ENCODE measurements at regions not wholly inside any gene's neighbourhood (a gene's known extent, or its start where the extent isn't known, plus 50 kb on each side); places are given as distances from the start of the nearest gene placed in this dataset.

GRCh38 chr15:96992817-96993216, 662.3 kb downstream of the NR2F2 start:
- Histone ChIP-seq H3K36me3 (ENCODE audit: control insufficient read depth, insufficient read depth, low read length) (no peaks in the 10 kb centered on the region), H3K4me3 (replicated peaks; ENCODE audit: low read depth, low read length) (no peak overlapping the region), H3K27me3 (replicated peaks; ENCODE audit: control insufficient read depth, insufficient read depth, low read length) (no peaks in the 10 kb centered on the region)
- TF ChIP-seq, protein P1, sequence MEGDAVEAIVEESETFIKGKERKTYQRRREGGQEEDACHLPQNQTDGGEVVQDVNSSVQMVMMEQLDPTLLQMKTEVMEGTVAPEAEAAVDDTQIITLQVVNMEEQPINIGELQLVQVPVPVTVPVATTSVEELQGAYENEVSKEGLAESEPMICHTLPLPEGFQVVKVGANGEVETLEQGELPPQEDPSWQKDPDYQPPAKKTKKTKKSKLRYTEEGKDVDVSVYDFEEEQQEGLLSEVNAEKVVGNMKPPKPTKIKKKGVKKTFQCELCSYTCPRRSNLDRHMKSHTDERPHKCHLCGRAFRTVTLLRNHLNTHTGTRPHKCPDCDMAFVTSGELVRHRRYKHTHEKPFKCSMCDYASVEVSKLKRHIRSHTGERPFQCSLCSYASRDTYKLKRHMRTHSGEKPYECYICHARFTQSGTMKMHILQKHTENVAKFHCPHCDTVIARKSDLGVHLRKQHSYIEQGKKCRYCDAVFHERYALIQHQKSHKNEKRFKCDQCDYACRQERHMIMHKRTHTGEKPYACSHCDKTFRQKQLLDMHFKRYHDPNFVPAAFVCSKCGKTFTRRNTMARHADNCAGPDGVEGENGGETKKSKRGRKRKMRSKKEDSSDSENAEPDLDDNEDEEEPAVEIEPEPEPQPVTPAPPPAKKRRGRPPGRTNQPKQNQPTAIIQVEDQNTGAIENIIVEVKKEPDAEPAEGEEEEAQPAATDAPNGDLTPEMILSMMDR (IDR thresholded peaks at IDR 0.05; ENCODE audit: insufficient read depth, low read length, poor library complexity, severe bottlenecking) = no peak
- no peak for DNase-seq (ENCODE audit: extremely low read depth, insufficient read length)

DNA sequence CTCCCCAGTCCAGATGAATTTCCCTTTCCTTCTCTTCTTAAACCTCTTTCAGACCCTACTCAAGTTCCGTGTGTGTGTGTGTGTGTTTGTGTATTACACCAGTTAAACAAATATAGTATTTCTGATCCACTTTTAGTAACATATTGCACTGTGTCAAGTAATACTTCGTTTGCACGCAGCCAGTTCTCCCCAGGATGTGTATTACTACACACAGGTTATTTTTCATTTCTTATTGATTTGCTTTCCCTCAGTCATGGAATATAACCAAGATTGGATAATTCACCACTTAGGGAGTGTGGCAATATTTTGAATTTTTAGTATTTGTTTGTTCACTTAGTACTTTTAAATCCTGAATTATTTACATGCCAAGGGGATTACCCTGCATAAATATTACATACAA, 667.0 kb downstream of the NR2F2 start:
- H3K27me3 ChIP-seq (replicated peaks; ENCODE audit: control insufficient read depth, insufficient read depth, low read length) = no peaks in the 10 kb centered on the region
- TF ChIP-seq, protein P1 (IDR thresholded peaks at IDR 0.05; ENCODE audit: insufficient read depth, low read length, poor library complexity, severe bottlenecking) = no peak
- H3K36me3 ChIP-seq (ENCODE audit: control insufficient read depth, insufficient read depth, low read length) = no peaks in the 10 kb centered on the region
- no peak for DNase-seq (ENCODE audit: extremely low read depth, insufficient read length)
- H3K4me3 ChIP-seq (replicated peaks; ENCODE audit: low read depth, low read length) = no peak overlapping the region

- DNase-seq (ENCODE audit: extremely low read depth, insufficient read length) = no peak
- no peaks in the 10 kb centered on the region for H3K27me3 ChIP-seq (replicated peaks; ENCODE audit: control insufficient read depth, insufficient read depth, low read length)
These were observed 678.5 kb downstream of the NR2F2 start for GRCh38 chr15:97009031-97009431.

DNA sequence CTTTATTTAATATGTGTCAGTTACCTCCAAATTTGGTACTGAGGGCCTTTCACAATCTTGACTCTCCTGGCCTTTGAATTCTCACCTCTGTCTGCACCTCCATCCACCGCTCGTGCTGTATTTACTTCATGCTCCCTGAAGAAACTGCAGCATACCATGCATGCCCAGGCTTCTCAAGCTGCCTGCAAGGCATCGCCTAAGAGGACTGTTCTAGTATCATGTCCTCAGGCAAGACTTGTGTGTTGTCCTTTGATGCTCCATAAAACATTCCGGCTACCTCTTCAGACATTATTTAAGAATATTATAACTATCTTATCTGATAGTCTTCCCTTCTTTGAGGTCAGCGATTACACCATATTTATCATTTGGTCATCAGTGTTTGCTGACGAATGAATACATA, 682.5 kb downstream of the NR2F2 start:
- no peak for DNase-seq (ENCODE audit: extremely low read depth, insufficient read length)
- TF ChIP-seq, protein P1 (IDR thresholded peaks at IDR 0.05; ENCODE audit: insufficient read depth, low read length, poor library complexity, severe bottlenecking) = no peak
- Histone ChIP-seq H3K27me3 (replicated peaks; ENCODE audit: control insufficient read depth, insufficient read depth, low read length) (no peaks in the 10 kb centered on the region), H3K4me3 (replicated peaks; ENCODE audit: low read depth, low read length) (no peak overlapping the region), H3K36me3 (ENCODE audit: control insufficient read depth, insufficient read depth, low read length) (no peaks in the 10 kb centered on the region)

More at GRCh38 chr15:97009031-97009431, 678.5 kb downstream of the NR2F2 start:
- H3K4me3 ChIP-seq (replicated peaks; ENCODE audit: low read depth, low read length) = no peak overlapping the region
- TF ChIP-seq, protein P1 (IDR thresholded peaks at IDR 0.05; ENCODE audit: insufficient read depth, low read length, poor library complexity, severe bottlenecking) = no peak
- H3K36me3 ChIP-seq (ENCODE audit: control insufficient read depth, insufficient read depth, low read length) = no peaks in the 10 kb centered on the region

DNA sequence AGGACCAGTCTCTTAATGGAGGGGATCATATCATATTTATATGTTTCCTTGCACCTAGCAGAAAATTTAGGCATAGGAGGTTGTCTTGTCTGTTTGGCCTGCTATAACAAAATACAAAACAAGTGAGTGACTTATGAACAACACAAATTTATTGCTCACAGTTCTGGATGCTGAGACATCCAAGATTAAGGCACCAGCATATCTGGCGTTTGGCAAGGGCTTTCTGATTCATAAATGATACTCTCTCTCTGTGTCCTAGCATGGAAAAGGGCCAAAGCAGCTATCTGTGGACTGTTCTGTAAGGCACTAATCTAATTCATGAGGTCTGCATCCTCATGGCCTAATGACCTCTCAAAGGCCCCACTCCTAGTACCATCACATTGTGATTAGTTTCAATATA, 683.0 kb downstream of the NR2F2 start:
- H3K27me3 ChIP-seq (replicated peaks; ENCODE audit: control insufficient read depth, insufficient read depth, low read length) = no peaks in the 10 kb centered on the region
- no peaks in the 10 kb centered on the region for H3K36me3 ChIP-seq (ENCODE audit: control insufficient read depth, insufficient read depth, low read length)
- no peak for DNase-seq (ENCODE audit: extremely low read depth, insufficient read length)
- TF ChIP-seq, protein P1 (IDR thresholded peaks at IDR 0.05; ENCODE audit: insufficient read depth, low read length, poor library complexity, severe bottlenecking) = no peak
- H3K4me3 ChIP-seq (replicated peaks; ENCODE audit: low read depth, low read length) = no peak overlapping the region

GRCh38 chr15:97014001-97014400, 683.5 kb downstream of the NR2F2 start:
- Histone ChIP-seq H3K27me3 (replicated peaks; ENCODE audit: control insufficient read depth, insufficient read depth, low read length) (no peaks in the 10 kb centered on the region), H3K36me3 (ENCODE audit: control insufficient read depth, insufficient read depth, low read length) (no peaks in the 10 kb centered on the region), H3K4me3 (replicated peaks; ENCODE audit: low read depth, low read length) (no peak overlapping the region)
- DNase-seq (ENCODE audit: extremely low read depth, insufficient read length) = no peak
- TF ChIP-seq, protein P1 (IDR thresholded peaks at IDR 0.05; ENCODE audit: insufficient read depth, low read length, poor library complexity, severe bottlenecking) = no peak

Measured in GM06990 (cell line).